Peyer's patch (tissue), 4 donors: ENCODE measurements at regions not wholly inside any gene's neighbourhood (a gene's known extent, or its start where the extent isn't known, plus 50 kb on each side); places are given as distances from the start of the nearest gene placed in this dataset.

Experiments used
- DNase-seq, 3 donors: peaks; one replicate each; pipeline ENCODE4 v3.0.0-alpha.2; 2017 to 2019
- H3K27ac ChIP-seq, 4 donors: fragments of 200-600 bp; sonication (generic); one replicate each; pipeline ENCODE4 v1.5.1; 2016 to 2019
- H3K27me3 ChIP-seq, 2 donors: fragments of 200-600 bp; sonication (generic); one replicate each; pipeline ENCODE4 v1.5.1; 2019
- H3K36me3 ChIP-seq, 3 donors: fragments of 200-600 bp; sonication (generic); one replicate each; pipeline ENCODE4 v1.5.1; 2016 to 2019
- H3K4me1 ChIP-seq, 4 donors: fragments of 200-600 bp; sonication (generic); one replicate each; pipeline ENCODE4 v1.5.1; 2016 to 2019
- H3K4me3 ChIP-seq, 4 donors: fragments of 200-600 bp; sonication (generic); 1 replicate in 3 of 4; 2 replicates in 1 of 4; pipeline ENCODE4 v1.5.1; 2016 to 2019; ENCODE audit warnings: mild to moderate bottlenecking in 1 of 4
- H3K9me3 ChIP-seq, 4 donors: fragments of 200-600 bp; sonication (generic); one replicate each; pipeline ENCODE4 v1.5.1; 2016 to 2019; ENCODE audit warnings: mild to moderate bottlenecking in 1 of 4
- POLR2A ChIP-seq, 2 donors: fragments of 450-650 bp; IDR thresholded peaks; one replicate each; pipeline ENCODE4 v1.5.1; 2017; ENCODE audit warnings: antibody characterized with exemption in 2 of 2, mild to moderate bottlenecking in 2 of 2, moderate library complexity in 2 of 2
- TF ChIP-seq, protein P1 (sequence below), 6 experiments: fragments of 450-650 bp in 4 of 6; fragments of 200-600 bp in 2 of 6; sonication (generic) in 1 of 6; IDR thresholded peaks; one replicate each; pipeline ENCODE4 v1.5.1; 2017 to 2019; ENCODE audit warnings: antibody characterized with exemption in 6 of 6, mild to moderate bottlenecking in 3 of 6, moderate library complexity in 1 of 6

DNA sequence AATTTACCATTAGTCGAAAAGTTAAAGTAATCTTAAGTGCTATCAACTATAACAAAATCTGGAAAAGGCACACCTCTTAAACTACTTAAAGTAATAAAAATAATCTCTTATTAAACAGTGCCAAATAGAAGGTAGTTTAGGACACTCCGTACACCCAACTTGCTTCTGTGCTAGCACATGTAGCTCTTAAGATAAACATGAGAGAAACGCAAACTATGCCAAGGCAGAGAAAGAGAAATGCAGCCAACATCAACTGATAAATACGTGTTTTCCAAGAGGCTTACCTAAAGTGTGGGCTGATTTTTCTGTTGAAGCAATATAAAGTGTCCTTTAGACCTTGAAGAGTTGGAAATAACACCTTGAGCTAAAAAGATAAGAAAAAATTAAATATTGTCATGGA lies 480.6 kb upstream of the DAB2 start:
- DNase-seq = no peak
- no peaks in the 10 kb centered on the region for H3K9me3 ChIP-seq
- H3K27ac ChIP-seq = no peak overlapping the region
- H3K4me3 ChIP-seq = no peak overlapping the region
- no peaks in the 10 kb centered on the region for H3K4me1 ChIP-seq
- no peaks in the 10 kb centered on the region for H3K27me3 ChIP-seq
- H3K36me3 ChIP-seq = no peaks in the 10 kb centered on the region
- TF ChIP-seq, protein P1, sequence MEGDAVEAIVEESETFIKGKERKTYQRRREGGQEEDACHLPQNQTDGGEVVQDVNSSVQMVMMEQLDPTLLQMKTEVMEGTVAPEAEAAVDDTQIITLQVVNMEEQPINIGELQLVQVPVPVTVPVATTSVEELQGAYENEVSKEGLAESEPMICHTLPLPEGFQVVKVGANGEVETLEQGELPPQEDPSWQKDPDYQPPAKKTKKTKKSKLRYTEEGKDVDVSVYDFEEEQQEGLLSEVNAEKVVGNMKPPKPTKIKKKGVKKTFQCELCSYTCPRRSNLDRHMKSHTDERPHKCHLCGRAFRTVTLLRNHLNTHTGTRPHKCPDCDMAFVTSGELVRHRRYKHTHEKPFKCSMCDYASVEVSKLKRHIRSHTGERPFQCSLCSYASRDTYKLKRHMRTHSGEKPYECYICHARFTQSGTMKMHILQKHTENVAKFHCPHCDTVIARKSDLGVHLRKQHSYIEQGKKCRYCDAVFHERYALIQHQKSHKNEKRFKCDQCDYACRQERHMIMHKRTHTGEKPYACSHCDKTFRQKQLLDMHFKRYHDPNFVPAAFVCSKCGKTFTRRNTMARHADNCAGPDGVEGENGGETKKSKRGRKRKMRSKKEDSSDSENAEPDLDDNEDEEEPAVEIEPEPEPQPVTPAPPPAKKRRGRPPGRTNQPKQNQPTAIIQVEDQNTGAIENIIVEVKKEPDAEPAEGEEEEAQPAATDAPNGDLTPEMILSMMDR (IDR thresholded peaks at IDR 0.05) = no peak
- no peak for TF ChIP-seq POLR2A (IDR thresholded peaks at IDR 0.05)

DNA sequence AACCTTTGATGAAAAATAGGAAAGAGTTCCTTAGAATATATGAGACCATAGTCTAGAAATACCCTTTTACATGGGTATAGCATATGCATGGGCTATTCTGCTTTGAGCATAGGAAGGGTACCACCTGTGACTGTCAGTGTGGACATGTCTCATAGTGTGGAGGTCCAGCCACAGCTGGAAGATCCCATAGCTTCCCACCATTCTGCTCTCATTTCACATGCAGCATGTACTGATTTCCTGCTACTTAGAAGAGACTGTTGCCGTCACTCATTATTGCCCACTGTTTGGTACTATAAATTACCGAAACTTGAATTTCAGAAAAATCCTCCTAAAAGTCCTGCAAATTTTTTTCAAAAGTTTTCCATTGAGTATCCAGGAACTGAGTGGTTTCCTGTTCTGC lies 477.8 kb upstream of the DAB2 start:
- no peaks in the 10 kb centered on the region for H3K9me3 ChIP-seq
- H3K36me3 ChIP-seq = no peaks in the 10 kb centered on the region
- no peak for TF ChIP-seq POLR2A (IDR thresholded peaks at IDR 0.05)
- TF ChIP-seq, protein P1 (IDR thresholded peaks at IDR 0.05) = no peak
- H3K27ac ChIP-seq = no peak overlapping the region
- no peaks in the 10 kb centered on the region for H3K27me3 ChIP-seq
- H3K4me1 ChIP-seq = no peaks in the 10 kb centered on the region
- DNase-seq = no peak
- no peak overlapping the region for H3K4me3 ChIP-seq

DNA sequence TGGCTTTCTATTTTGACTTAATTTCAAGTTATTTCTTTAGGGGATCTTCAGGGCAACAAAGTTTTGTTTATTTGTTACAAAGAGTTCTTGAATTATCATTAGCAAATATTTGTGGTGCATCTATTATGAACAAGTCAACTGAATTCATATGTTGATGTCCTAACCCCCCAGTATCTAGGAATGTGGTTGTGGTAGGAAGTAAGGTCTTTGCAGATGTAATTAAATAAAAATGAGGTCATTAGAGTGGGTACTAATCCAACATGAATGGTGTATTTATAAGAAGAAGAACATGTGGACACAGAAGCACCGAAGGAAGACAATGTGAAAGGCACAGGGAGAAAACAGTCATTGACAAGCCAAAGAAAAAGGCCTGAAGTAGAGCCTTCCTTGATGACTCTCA lies 474.0 kb upstream of the DAB2 start:
- TF ChIP-seq POLR2A (IDR thresholded peaks at IDR 0.05) = no peak
- TF ChIP-seq, protein P1 (IDR thresholded peaks at IDR 0.05) = no peak
- DNase-seq = no peak
- no peaks in the 10 kb centered on the region for H3K36me3 ChIP-seq
- H3K27ac ChIP-seq = no peak overlapping the region
- no peaks in the 10 kb centered on the region for H3K4me1 ChIP-seq
- no peak overlapping the region for H3K4me3 ChIP-seq
- H3K27me3 ChIP-seq = no peaks in the 10 kb centered on the region
- no peaks in the 10 kb centered on the region for H3K9me3 ChIP-seq

DNA sequence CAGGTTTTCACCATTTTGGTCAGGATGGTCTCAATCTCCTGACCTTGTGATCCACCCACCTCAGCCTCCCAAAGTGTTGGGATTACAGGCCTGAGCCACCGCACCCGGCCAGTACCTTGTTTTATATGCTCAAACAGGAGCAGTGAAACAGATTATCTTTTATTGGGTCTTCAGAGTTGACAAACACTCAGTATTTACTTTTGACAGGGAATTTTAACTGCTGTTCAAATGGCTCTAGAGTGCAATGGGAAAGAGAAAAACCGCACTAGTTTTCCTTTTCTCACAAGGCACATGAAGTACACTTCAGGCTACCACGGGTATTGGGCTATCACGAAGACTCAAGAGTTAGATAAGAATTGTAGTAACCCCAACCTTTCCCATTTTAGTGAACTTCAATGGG lies 471.9 kb upstream of the DAB2 start:
- no peaks in the 10 kb centered on the region for H3K9me3 ChIP-seq
- TF ChIP-seq POLR2A (IDR thresholded peaks at IDR 0.05) = no peak
- no peaks in the 10 kb centered on the region for H3K36me3 ChIP-seq
- no peak overlapping the region for H3K27ac ChIP-seq
- DNase-seq = no peak
- H3K27me3 ChIP-seq = no peaks in the 10 kb centered on the region
- H3K4me1 ChIP-seq = no peaks in the 10 kb centered on the region
- H3K4me3 ChIP-seq = no peak overlapping the region

DNA sequence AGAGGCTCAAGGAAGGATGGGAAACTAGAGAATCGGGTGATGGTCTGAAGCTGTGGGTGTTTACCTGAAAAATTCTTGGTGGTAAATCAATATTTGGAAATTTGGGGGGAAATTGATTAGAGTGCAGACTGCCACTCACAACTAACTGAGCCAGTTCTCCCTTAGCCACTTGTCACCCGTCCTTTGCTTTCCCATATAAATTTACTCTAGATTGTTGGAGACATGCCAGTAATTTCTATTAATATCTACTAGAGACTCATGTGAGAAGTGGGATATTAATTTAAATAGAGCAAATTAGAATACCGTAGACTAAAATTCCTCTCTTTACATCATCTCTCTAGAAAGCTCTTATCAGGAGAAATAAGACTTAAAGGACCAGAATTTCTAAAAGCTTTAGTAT lies 471.3 kb upstream of the DAB2 start:
- Histone ChIP-seq H3K4me1 (no peaks in the 10 kb centered on the region), H3K9me3 (no peaks in the 10 kb centered on the region), H3K36me3 (no peaks in the 10 kb centered on the region), H3K27ac (no peak overlapping the region), H3K4me3 (no peak overlapping the region), H3K27me3 (no peaks in the 10 kb centered on the region)
- no peak for TF ChIP-seq POLR2A (IDR thresholded peaks at IDR 0.05)
- TF ChIP-seq, protein P1 (IDR thresholded peaks at IDR 0.05) = no peak
- DNase-seq = no peak

DNA sequence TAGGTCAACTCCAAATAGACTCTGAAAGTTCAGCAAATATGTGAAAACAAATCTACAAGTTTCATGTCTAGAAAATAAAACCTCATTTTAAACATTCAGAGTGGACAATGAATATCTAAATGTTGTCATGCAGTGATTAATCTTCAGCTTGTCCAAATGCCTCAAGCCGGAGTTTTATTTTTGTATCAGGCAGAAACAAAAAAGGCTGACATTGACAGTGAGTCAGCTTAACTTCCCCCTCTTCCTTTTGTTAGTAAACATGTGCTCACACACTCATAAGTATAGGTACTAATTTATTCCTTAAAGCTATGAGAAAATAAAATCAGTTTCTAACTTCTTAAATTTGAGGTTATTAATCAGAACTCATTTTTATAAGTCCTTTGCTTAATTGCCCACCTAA lies 467.9 kb upstream of the DAB2 start:
- H3K4me1 ChIP-seq = no peaks in the 10 kb centered on the region
- TF ChIP-seq POLR2A (IDR thresholded peaks at IDR 0.05) = no peak
- TF ChIP-seq, protein P1 (IDR thresholded peaks at IDR 0.05) = no peak
- H3K27ac ChIP-seq = no peak overlapping the region
- no peaks in the 10 kb centered on the region for H3K9me3 ChIP-seq
- no peak for DNase-seq
- H3K4me3 ChIP-seq = no peak overlapping the region
- H3K36me3 ChIP-seq = no peaks in the 10 kb centered on the region
- no peaks in the 10 kb centered on the region for H3K27me3 ChIP-seq
